PC-9 (cell line): ENCODE measurements at regions not wholly inside any gene's neighbourhood (a gene's known extent, or its start where the extent isn't known, plus 50 kb on each side); places are given as distances from the start of the nearest gene placed in this dataset.

Experiments used
- EZH2 ChIP-seq: fragments of 200-600 bp; sonication (generic); IDR thresholded peaks from 2 replicates; pipeline ENCODE4 v1.8.0; 2017; ENCODE audit warnings: antibody characterized with exemption, low read depth
- TF ChIP-seq, protein P1 (sequence below): fragments of 200-600 bp; sonication (generic); conservative IDR thresholded peaks from 2 replicates; pipeline ENCODE4 v1.6.1; 2017; ENCODE audit warnings: mixed run types, antibody characterized with exemption, mild to moderate bottlenecking, moderate library complexity

DNA sequence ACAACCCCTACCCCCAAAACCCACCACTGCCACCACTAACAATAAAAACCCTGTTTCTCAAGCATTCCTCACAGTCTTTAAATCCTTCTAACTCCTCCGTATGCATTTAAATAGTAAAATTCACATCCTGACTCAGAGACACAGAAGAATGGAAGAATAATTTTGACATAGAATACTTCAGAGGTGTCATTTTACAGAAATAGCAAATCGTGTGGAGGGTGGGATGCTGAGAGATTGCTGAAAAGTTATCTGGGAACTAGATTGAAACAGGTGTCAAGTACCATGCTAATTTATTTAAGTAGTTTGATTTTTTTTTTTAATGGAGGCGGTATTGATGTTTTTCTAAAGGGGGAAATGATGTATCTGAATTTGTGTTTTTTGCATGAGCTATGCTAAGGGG is 575.2 kb upstream of the TPK1 start:
- no peak for TF ChIP-seq EZH2
- TF ChIP-seq, protein P1, sequence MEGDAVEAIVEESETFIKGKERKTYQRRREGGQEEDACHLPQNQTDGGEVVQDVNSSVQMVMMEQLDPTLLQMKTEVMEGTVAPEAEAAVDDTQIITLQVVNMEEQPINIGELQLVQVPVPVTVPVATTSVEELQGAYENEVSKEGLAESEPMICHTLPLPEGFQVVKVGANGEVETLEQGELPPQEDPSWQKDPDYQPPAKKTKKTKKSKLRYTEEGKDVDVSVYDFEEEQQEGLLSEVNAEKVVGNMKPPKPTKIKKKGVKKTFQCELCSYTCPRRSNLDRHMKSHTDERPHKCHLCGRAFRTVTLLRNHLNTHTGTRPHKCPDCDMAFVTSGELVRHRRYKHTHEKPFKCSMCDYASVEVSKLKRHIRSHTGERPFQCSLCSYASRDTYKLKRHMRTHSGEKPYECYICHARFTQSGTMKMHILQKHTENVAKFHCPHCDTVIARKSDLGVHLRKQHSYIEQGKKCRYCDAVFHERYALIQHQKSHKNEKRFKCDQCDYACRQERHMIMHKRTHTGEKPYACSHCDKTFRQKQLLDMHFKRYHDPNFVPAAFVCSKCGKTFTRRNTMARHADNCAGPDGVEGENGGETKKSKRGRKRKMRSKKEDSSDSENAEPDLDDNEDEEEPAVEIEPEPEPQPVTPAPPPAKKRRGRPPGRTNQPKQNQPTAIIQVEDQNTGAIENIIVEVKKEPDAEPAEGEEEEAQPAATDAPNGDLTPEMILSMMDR: no peak
